NCI-H2107 treated with DMSO at 0.1 percent for 48 hours (cell line): ENCODE measurements at regions not wholly inside any gene's neighbourhood (a gene's known extent, or its start where the extent isn't known, plus 50 kb on each side); places are given as distances from the start of the nearest gene placed in this dataset.
A peak's percentile ranks its signal among the peaks of the same experiment; 100 is the strongest.

Experiments
- DNase-seq: peaks from one replicate; lab custom pipeline; 2025; ENCODE audit not compliant: unreplicated experiment; lab: John Stamatoyannopoulos, UW

- DNase-seq, result no peak
These were observed 91.7 kb downstream of the ERMARD start for GRCh38 chr6:169843110-169843509.

DNA sequence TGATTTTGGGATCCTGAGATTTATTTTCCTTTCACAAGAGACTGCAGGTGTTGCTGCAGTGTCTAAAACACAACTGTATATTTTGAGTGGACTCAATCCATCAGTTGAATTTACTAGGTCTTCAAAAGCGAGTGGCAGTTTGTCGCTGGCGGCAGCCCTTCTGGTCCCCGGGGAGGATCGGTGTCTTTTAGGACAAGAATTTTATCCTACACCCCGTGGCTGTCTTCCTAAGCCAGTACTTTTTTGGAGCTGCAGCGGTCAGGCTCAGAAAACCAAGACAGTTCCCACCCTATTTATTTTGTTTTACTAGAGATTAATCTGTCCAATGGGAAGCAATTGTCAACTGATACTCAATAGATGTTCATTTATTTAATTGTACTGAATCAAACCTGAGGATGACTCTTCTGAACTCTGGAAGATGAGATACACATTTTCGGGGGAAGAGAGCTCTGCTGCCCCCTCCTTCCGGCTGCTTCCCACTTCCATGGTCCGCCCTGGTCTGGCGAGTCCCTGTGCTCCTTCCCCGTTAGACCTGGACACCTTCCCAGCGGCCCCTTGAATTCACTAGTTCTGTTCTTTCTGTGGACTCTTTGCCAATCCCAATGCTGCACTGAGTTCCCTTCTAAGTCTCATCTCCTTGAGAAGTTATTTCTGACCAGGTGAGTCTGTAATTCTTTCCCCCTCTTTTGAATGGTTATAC lies 90.6 kb downstream of the ERMARD start:
- DNase-seq, result no peak

DNA sequence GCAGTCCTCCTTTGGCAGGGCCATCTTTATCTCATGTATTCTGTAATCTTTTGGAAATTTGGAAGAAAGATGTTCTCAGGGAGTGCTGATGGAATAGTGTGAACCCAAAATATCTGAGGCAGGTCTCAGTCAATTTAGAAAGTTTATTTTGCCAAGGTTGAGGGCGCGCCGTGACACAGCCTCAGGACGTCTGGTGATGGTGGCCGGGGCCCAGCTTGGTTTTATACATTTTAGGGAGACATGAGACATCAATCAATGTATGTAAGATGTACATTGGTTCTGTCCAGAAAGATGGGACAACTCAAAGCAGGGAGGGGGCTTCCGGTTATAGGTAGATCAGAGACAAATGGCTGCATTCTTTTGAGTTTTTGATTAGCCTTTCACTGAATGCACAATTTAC lies 89.8 kb downstream of the ERMARD start:
- DNase-seq, result no peak

GRCh38 chr6:169839898-169840631 lies 88.6 kb downstream of the ERMARD start:
- no peak for DNase-seq

DNA sequence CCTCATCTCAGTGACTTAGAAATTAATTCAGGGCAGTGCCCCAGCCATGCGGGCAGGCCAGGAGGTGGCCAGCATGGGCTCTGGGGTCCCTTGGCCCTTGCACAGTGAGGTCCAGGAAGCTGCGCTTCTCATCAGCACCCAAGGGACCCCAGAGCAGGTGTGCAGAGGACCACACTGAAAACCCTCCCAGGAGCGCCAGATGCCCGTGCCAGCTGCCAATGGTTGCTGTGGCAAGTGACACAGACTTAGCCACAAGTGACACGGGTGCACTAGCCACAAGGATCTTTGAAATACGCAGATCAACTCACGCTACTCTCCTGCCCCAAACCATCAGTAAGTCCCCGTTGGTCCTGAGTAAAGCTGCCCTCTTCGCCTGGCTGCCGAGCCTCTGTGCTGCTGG lies 88.1 kb downstream of the ERMARD start:
- no peak for DNase-seq

- no peak for DNase-seq
These were observed 87.6 kb downstream of the ERMARD start for GRCh38 chr6:169839029-169839481.

- DNase-seq, result no peak
These were observed 87.1 kb downstream of the ERMARD start for GRCh38 chr6:169838346-169839028.

DNA sequence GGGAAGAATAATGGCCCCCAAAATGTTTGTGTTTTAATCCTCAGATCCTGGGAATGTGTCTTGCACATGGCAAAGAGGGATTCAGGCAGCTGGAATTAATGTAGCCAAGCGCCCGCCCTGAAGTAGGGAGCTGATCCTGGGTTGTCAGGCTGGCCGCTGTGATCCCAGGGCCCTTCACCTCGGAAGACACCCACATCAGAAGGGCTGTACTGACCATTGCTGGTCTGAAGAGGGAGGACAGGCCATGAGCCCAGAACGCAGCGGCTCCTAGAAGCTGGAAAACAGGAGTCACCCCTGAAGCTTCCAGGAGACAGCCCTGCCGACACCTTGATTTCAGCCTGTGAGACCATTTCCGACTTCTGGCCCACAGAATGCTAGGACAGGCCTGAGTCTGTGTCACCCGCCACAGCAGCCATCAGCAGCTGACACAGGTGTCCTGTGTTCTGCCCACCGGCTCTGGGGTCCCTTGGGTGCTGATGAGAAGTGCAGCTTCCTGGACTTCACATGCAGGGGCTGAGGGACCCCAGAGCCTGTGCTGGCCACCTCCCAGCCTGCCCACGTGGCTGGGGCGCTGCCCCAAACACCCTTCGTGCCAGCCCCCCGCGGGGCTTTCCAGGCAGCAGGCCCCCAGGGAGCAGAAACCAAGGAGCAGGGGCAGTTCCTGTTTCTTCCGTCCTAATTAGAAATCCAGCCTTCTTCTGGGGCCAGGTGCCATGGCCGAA lies 86.3 kb downstream of the ERMARD start:
- DNase-seq, result no peak

DNA sequence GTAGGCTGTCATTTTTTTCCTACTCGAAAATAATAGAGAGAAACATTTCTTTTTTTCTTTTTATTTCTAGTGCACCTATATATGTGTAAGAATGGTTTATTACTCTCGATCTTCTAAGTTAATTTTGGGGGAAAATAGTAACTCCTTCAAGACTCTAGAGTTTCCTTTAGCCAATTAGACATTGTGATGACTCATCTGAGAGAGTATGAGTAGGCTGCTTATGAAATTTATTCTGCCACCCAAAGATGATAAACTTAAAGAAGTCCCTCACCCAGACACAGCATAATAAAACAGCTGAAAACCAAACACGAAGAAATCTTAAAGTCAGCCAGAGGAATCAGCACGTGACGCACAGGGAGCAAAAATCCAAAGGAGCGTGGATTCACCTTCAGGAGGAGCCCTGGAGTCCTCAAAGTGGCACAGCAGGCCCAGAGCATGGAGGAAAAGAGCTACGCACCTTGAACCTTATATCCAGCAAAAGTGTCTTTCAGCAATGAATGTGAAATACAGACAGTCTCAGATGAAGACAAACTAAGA lies 81.9 kb downstream of the ERMARD start:
- DNase-seq, result no peak

DNA sequence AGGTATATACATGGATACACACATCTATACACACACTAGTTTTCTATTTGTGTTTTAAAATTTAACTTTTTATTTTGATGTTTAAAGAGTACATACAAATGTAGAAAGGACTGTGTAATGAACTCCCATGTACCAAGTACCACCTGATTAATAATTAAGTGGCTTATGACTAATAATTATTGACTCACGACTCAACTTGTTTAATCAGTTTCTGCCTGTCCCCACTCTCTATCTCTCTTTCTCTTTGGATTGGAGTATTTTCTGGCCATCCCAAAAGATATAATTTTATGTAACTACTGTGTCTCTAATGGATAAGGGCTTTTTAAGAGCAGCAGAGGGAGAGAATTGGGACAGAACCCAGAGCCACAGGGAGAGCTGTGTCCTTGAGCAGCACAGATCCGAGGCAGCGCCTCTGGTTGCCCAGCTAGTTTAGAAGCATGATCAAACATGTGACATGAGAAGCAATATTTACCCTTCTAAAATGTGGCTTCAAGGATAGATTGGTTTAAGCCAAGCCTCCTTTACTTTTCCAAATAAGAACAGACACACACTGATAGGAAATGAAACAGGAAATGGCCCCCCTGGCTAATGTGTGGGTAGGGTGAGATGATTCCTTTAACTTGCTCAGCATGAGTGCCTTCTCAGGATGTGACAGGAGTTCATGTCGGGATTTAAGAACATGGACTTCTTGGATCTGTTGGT lies 81.0 kb downstream of the ERMARD start:
- no peak for DNase-seq

DNA sequence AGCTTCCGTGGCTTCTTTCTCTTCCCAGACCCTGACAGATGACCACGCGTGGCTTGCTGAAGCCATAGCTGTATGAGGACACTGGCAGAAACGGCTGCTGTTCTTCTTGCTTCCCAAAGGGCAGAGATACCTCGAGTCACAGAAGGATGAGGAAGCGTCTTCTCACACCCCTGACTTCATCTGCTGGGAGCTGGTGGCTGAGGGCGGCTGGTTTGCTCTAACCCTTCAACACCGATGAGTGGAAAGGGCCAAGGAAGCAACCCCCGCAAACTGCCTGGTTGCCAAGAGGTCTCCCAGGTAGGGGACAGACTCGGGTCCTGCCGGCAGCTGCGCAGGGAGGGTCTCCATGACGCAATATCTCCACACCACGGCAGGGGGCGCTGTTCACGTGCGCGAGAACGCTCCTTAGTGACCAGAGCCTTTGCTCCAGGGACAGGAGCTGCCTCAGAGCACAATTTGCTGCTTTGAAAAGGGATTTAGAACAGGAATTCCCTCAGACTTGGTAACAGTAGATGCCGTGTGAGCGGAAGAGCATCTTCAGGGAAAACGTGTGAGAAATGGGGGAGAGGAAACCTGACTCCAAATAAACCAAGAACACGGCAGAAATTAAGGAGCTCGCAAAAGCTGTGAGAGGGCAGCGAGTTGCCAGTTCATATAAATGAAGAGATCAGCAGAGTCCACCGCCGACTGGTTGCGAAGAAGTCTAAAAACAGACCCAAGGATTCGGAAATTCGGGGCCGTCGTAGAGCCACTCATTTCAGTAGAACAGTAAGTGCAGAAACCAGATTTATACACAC lies 80.2 kb downstream of the ERMARD start:
- DNase-seq, result peak; percentile 47
